Glomerular endothelial cell (primary cell): ENCODE measurements at regions not wholly inside any gene's neighbourhood (a gene's known extent, or its start where the extent isn't known, plus 50 kb on each side); places are given as distances from the start of the nearest gene placed in this dataset.

Experiments used
- DNase-seq: peaks from one replicate; pipeline ENCODE4 v3.0.0-alpha.2; 2011; ENCODE audit warnings: low read depth, low spot score; ENCODE audit errors: extremely low read depth

GRCh38 chr1:96632045-96632664, 89.4 kb upstream of the PTBP2 start:
- DNase-seq: no peak

GRCh38 chr1:96633695-96634094, 87.9 kb upstream of the PTBP2 start:
- no peak for DNase-seq

DNA sequence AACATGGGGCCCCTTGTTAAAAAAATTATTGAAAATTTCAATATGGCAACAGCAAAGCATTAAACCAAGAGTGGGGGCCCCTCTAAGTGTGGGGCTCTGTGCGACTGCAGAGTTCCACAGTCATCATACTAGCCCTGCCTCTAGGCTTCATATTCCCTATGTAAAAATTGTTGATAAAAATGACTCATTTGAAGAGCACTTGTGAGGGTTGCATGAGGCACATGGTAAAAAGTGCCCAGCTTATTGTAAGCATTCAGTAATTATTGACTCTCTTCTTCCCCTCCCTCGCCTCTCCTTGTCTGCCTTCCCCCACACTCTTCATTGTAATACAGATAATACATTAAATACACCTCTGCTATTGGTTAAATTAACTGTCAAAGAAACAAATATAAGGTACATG, 86.7 kb upstream of the PTBP2 start:
- DNase-seq: no peak

GRCh38 chr1:96641282-96641681, 80.3 kb upstream of the PTBP2 start:
- no peak for DNase-seq

- DNase-seq: no peak
Observed at GRCh38 chr1:96643519-96643918, 78.1 kb upstream of the PTBP2 start.

GRCh38 chr1:96649301-96649700, 72.3 kb upstream of the PTBP2 start:
- no peak for DNase-seq

- DNase-seq: no peak
Observed at GRCh38 chr1:96651517-96651916, 70.1 kb upstream of the PTBP2 start.

DNA sequence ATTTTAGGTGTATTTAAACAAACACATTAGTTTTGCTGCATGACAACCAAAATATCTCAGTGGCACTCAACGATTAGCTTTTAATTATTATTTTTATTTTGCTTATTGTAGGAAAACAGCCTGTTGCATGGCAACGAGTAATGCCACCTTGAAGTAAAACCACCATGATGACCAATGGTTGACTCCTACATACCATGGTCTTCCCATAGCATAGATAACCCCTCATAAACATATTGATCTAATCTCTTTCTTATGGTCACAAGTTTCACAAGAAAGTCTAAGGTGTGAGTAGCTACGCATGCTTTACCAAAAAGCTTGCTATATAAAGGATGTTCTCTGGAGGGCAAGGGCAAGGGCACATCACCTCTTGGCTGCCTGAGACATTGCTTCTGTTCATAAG, 61.5 kb upstream of the PTBP2 start:
- no peak for DNase-seq

DNA sequence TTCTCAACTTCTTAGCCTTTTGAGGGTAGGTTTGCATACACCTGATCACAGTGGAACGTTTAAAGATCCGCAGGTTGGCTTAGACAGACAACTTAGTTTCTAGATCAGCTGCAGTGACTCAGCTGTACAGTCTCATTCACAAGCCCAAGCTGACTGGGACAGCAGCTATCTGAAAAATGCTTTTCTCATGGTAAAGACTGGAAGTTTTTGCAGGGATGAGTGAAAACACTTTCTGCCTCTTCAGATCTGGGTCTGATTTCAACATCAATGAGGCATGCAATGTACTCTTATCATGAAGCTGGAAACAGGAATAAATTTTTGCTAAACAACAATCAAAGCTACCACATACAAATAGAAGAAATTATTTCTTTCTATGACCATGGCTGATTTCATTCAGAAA, 61.1 kb upstream of the PTBP2 start:
- no peak for DNase-seq
